ENCODE measurements at regions not wholly inside any gene's neighbourhood (a gene's known extent, or its start where the extent isn't known, plus 50 kb on each side); places are given as distances from the start of the nearest gene placed in this dataset.

DNA sequence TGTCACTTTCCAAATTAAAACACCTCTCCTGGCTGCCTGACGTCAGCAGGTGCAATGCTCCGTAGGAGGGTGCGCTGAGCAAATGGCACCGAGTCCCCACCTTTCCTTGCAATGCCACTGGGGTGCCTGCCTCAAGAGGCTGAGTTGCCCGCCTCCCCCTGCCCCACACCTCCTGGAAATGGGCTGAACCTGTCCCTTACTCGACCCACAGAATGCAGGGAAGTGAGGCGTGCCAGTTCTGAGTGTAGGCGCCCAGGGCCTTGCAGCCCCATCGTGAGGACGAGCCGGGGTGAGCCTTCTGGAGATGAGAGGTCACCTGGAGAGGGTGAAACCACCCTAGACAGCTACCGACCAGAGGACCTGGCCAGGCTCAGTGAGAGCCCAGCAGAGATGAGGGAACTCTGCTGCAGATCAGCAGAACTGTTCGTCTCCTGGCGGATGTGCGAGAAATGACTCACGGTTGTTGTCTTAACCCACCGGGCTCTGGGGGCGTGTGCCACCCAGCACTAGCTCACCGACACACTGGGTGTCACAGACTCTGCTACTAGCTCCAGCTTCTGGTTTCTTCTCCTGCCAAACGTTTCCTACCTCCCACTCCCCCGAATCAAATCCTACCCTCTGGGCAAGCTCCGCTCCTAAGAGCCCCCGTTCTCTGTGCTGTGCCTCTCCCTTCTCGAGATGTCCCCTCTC is 168.7 kb upstream of the HDAC4 start:
- ATAC-seq (replicated peaks in 1 of 2) = peak; percentile 65 to 86
- DNase-seq = peak; percentile 22
- no peak overlapping the region for H3K4me3 Mint-ChIP-seq
- H3K9me3 Mint-ChIP-seq = no peaks in the 10 kb centered on the region
- no peak overlapping the region for H3K27ac Mint-ChIP-seq
- H3K4me1 Mint-ChIP-seq (ENCODE audit: low read depth) = no peaks in the 10 kb centered on the region
- no peaks in the 10 kb centered on the region for H3K36me3 Mint-ChIP-seq (ENCODE audit: insufficient read depth in 2 of 2)
- H3K27me3 Mint-ChIP-seq (ENCODE audit: low read depth) = peaks cover 6% of the 10 kb centered on the region

GRCh38 chr2:239568601-239569000 is 167.8 kb upstream of the HDAC4 start:
- ATAC-seq (replicated peaks in 1 of 2) (no peak), DNase-seq (no peak)
- Mint-ChIP-seq H3K27me3 (ENCODE audit: low read depth) (peaks cover 6% of the 10 kb centered on the region), H3K4me3 (no peak overlapping the region), H3K27ac (no peak overlapping the region), H3K4me1 (ENCODE audit: low read depth) (no peaks in the 10 kb centered on the region), H3K36me3 (ENCODE audit: insufficient read depth in 2 of 2) (no peaks in the 10 kb centered on the region), H3K9me3 (no peaks in the 10 kb centered on the region)

DNA sequence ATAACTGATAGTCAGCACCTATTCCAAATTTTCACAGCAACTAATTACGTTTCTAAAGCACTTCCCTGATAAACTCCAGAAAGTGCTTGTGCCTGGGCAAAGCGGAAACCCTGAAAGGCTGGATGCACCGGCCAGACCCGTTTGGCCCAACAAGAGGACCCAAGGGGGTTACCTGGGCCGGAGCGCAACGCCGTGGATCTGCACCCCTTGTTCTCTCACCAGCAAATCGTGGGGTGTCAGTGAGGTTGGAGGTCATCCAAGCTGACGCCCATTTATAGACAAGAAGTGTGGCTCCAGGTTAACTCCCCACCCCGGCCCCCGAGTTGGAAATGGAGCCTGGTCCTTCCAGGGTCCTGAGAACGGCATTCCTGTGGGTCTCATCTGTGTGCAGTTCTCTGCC is 167.0 kb upstream of the HDAC4 start:
- ATAC-seq (replicated peaks in 1 of 2) = no peak
- Mint-ChIP-seq H3K27me3 (ENCODE audit: low read depth) (peaks cover 6% of the 10 kb centered on the region), H3K9me3 (no peaks in the 10 kb centered on the region), H3K4me3 (no peak overlapping the region), H3K27ac (no peak overlapping the region), H3K36me3 (ENCODE audit: insufficient read depth in 2 of 2) (no peaks in the 10 kb centered on the region), H3K4me1 (ENCODE audit: low read depth) (no peaks in the 10 kb centered on the region)
- DNase-seq = no peak

DNA sequence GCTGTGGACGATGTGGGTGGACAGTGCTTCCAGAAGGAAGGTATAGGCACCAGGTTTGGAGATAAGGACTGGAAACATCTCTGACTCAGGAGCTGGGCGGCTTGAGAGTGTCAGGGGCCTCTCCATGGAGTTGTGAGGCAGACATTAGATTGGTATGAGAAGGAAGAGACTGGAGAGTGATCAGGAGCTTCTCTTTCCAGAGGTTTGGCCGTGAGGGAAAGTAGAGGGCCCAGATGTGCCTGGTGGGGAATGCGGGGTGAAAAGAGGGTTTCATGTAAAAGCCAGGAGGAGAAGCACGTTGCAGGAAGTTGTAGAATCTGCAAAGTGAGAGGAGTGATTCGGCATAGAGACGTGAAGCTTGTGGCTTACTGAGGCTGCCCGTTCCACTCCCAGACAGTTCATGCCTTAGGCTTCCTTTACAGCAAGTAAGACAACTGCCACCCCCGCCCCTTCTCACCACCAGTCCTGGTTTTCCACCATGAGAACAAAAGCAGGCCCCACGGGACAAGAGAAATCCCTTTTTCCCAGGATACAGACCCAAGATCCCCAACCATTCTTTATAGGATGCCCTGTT is 166.3 kb upstream of the HDAC4 start:
- H3K9me3 Mint-ChIP-seq = no peaks in the 10 kb centered on the region
- no peaks in the 10 kb centered on the region for H3K4me1 Mint-ChIP-seq (ENCODE audit: low read depth)
- ATAC-seq (replicated peaks in 1 of 2) (no peak), DNase-seq (no peak)
- H3K36me3 Mint-ChIP-seq (ENCODE audit: insufficient read depth in 2 of 2) = no peaks in the 10 kb centered on the region
- H3K27me3 Mint-ChIP-seq (ENCODE audit: low read depth) = no peaks in the 10 kb centered on the region
- no peak overlapping the region for H3K27ac Mint-ChIP-seq
- no peak overlapping the region for H3K4me3 Mint-ChIP-seq

DNA sequence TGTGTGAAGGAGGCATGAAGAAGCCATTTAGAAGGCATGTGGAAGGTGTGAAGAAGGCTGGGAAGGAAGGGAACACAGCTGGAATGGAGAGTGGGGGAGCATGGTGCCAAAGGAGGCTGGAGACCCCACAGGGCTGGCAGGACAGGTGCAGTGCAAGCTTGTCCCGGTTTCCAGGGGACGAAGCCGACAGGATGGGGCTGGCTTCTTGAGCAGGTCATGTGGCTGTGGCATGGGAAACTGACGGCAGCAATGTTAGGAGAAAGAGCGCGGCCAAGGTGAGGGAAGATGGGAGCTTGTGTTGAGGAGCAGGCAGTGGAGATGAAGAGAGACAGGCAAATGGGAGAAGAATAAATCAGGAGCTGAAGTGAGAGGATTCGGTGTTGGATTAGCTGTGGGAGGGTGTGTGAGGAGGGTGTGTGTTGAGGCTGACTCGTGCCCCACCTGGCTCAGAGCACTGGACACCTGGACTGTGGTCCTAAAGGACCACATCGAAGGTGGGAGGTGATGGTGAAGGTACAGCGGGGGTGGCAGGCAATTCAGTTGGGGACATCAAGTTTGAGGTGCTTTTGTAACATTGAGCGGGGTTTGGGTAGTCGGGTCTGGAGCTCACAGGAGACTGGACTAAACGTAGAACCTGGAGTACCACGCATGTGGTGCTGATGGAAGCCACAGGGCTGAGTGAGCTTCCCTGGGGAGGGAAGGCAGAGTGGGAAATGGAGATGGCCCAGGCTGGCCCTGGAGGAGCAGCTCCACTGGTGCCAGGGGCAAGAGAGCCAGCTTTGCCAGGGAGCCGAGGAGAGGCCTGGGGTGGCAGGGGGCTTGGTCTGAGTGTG is 165.6 kb upstream of the HDAC4 start:
- no peaks in the 10 kb centered on the region for H3K36me3 Mint-ChIP-seq (ENCODE audit: insufficient read depth in 2 of 2)
- no peaks in the 10 kb centered on the region for H3K27me3 Mint-ChIP-seq (ENCODE audit: low read depth)
- no peak for ATAC-seq (replicated peaks in 1 of 2)
- no peak for DNase-seq
- H3K27ac Mint-ChIP-seq = no peak overlapping the region
- no peak overlapping the region for H3K4me3 Mint-ChIP-seq
- H3K9me3 Mint-ChIP-seq = no peaks in the 10 kb centered on the region
- no peaks in the 10 kb centered on the region for H3K4me1 Mint-ChIP-seq (ENCODE audit: low read depth)

DNA sequence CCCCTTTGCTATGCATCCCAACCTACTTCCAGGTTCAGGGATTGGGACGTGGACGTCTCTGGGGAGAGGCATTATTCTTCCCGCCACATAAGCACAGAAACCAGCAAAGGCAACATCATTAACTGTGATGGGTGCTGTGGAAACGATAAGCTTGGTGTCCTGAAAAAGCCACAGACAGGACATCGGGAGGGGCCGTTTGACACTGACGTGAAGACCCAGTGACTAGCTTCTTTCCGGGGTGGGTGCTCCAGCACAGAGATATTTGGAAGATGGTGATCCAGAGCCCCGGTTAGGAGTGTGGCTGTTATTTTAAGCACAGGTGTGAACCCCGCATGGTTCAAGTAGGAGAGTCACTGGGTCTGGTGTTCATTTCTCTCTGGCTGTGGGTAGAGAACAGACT is 163.8 kb upstream of the HDAC4 start:
- no peaks in the 10 kb centered on the region for H3K36me3 Mint-ChIP-seq (ENCODE audit: insufficient read depth in 2 of 2)
- DNase-seq (no peak), ATAC-seq (replicated peaks in 1 of 2) (no peak)
- no peak overlapping the region for H3K27ac Mint-ChIP-seq
- no peaks in the 10 kb centered on the region for H3K27me3 Mint-ChIP-seq (ENCODE audit: low read depth)
- H3K4me1 Mint-ChIP-seq (ENCODE audit: low read depth) = no peaks in the 10 kb centered on the region
- H3K4me3 Mint-ChIP-seq = no peak overlapping the region
- no peaks in the 10 kb centered on the region for H3K9me3 Mint-ChIP-seq

DNA sequence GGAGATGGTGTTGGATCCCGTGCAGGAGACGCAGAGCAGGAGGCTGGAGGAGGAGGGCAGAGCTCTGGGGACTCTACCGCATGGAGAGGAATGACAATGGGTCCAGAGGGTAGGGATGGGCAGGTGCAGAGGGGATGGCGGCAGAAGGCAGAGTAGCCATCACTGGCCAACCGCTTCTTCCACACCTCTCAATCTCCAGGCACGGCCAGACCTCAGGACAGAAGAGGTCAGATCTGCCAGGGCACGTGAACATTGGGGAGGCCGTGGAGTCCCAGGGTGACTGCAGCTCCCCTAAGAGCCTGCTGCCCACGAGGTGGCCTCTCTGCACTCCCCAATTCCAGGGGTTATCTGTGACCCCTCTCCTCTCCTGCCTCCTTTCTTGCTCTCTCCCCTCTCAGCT is 162.7 kb upstream of the HDAC4 start:
- Mint-ChIP-seq H3K36me3 (ENCODE audit: insufficient read depth in 2 of 2) (no peaks in the 10 kb centered on the region), H3K27ac (no peak overlapping the region), H3K27me3 (ENCODE audit: low read depth) (peaks cover 7% of the 10 kb centered on the region), H3K4me3 (no peak overlapping the region), H3K4me1 (ENCODE audit: low read depth) (peaks cover 6% of the 10 kb centered on the region), H3K9me3 (no peaks in the 10 kb centered on the region)
- no peak for DNase-seq
- no peak for ATAC-seq (replicated peaks in 1 of 2)

DNA sequence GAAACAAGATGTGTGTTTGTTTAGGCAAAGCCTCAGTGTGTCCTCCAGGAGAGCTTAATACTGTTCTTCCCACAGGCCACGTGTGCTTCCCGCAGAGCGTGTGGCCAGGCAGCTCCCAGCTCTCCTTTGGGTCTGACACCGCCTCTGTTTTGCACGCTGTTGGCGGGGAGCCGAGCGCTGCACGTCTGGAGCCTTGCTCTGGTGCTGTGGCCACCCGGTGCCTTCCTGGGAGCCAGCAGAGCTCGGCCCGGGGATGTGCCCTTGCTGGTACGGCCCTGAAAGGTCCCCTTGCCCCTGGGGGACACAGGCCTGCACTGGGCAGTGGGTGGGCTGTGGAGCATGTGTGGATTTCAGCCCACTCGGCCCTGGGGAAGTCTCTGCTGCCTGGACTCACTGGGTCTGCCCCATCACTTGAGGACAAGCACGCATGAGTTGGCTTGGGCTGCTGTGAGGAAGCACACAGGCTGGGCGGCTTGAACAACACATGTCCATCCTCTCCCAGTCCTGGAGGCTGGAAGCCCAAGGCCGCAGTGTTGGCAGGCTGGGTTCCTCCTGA is 160.7 kb upstream of the HDAC4 start:
- no peaks in the 10 kb centered on the region for H3K9me3 Mint-ChIP-seq

GRCh38 chr2:239559417-239560261 is 158.8 kb upstream of the HDAC4 start:
- Mint-ChIP-seq H3K4me1 (ENCODE audit: low read depth) (peaks cover 18% of the 10 kb centered on the region), H3K9me3 (no peaks in the 10 kb centered on the region), H3K36me3 (ENCODE audit: insufficient read depth in 2 of 2) (no peaks in the 10 kb centered on the region), H3K4me3 (no peak overlapping the region), H3K27ac (no peak overlapping the region), H3K27me3 (ENCODE audit: low read depth) (peaks cover 8% of the 10 kb centered on the region)
- DNase-seq (no peak), ATAC-seq (replicated peaks in 1 of 2) (no peak)

More for the DNA sequence above, 160.7 kb upstream of the HDAC4 start:
- Mint-ChIP-seq H3K27me3 (ENCODE audit: low read depth) (peaks cover 8% of the 10 kb centered on the region), H3K36me3 (ENCODE audit: insufficient read depth in 2 of 2) (no peaks in the 10 kb centered on the region), H3K27ac (no peak overlapping the region), H3K4me3 (no peak overlapping the region), H3K4me1 (ENCODE audit: low read depth) (peaks cover 6% of the 10 kb centered on the region)
- no peak for ATAC-seq (replicated peaks in 1 of 2)
- DNase-seq = no peak

DNA sequence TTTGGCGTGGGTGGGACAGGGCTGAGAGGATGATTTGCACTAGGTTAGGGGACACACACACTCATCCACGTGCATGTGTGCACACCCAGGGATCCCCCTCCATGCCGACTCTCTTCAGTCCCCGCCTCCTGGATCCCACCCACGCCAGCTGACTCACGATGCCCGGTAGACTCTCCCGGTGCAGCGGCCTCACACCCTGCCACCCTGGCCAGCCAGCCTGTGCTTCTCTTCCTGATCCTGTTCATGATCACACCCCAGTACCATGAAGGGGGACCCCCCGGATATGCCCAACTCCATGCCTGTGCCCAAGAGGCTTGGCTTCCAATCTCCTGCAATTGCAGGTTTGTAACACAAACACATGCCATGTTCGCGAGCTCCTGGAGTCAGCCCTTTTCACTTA is 157.8 kb upstream of the HDAC4 start:
- DNase-seq = no peak
- ATAC-seq (replicated peaks in 1 of 2) = no peak
- H3K36me3 Mint-ChIP-seq (ENCODE audit: insufficient read depth in 2 of 2) = no peaks in the 10 kb centered on the region
- no peaks in the 10 kb centered on the region for H3K9me3 Mint-ChIP-seq
- H3K27ac Mint-ChIP-seq = no peak overlapping the region
- H3K27me3 Mint-ChIP-seq (ENCODE audit: low read depth) = peaks cover 13% of the 10 kb centered on the region
- H3K4me1 Mint-ChIP-seq (ENCODE audit: low read depth) = peaks cover 22% of the 10 kb centered on the region
- no peak overlapping the region for H3K4me3 Mint-ChIP-seq

GRCh38 chr2:239557516-239557915 is 156.7 kb upstream of the HDAC4 start:
- Mint-ChIP-seq H3K27ac (no peak overlapping the region), H3K36me3 (ENCODE audit: insufficient read depth in 2 of 2) (no peaks in the 10 kb centered on the region), H3K9me3 (no peaks in the 10 kb centered on the region), H3K4me3 (no peak overlapping the region), H3K27me3 (ENCODE audit: low read depth) (peaks cover 23% of the 10 kb centered on the region), H3K4me1 (ENCODE audit: low read depth) (peaks cover 33% of the 10 kb centered on the region)
- no peak for ATAC-seq (replicated peaks in 1 of 2)
- no peak for DNase-seq

DNA sequence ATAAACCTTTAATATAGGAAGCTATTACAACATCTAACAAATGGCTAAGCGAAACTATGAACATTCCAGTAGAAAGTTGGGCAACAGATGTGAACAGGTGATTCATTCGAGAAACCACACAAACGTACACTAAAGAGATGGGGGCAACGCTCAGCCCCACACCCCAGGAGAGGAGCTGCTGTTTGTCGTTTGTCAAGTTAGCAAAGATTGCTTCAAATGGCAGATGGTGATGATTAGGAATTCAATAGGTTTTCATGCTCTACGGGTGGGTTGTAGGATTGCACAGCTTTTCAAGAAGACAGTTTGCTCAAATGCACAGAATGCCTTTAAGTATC is 154.7 kb upstream of the HDAC4 start:
- H3K4me1 Mint-ChIP-seq (ENCODE audit: low read depth) = peaks cover 33% of the 10 kb centered on the region
- no peak overlapping the region for H3K27ac Mint-ChIP-seq
- peaks cover 23% of the 10 kb centered on the region for H3K27me3 Mint-ChIP-seq (ENCODE audit: low read depth)
- no peaks in the 10 kb centered on the region for H3K36me3 Mint-ChIP-seq (ENCODE audit: insufficient read depth in 2 of 2)
- H3K4me3 Mint-ChIP-seq = no peak overlapping the region
- no peaks in the 10 kb centered on the region for H3K9me3 Mint-ChIP-seq
- ATAC-seq (replicated peaks in 1 of 2) (no peak), DNase-seq (no peak)
